NCI-H146 (cell line): ENCODE measurements at regions not wholly inside any gene's neighbourhood (a gene's known extent, or its start where the extent isn't known, plus 50 kb on each side); places are given as distances from the start of the nearest gene placed in this dataset.
"Not testable (repeated sequence)": the region's sequence is repeated elsewhere in the genome, so short reads cannot be mapped to it uniquely, and the experiment has no call there.

Experiments
- DNase-seq: peaks from one replicate; lab custom pipeline; 2025; lab: John Stamatoyannopoulos, UW

DNA sequence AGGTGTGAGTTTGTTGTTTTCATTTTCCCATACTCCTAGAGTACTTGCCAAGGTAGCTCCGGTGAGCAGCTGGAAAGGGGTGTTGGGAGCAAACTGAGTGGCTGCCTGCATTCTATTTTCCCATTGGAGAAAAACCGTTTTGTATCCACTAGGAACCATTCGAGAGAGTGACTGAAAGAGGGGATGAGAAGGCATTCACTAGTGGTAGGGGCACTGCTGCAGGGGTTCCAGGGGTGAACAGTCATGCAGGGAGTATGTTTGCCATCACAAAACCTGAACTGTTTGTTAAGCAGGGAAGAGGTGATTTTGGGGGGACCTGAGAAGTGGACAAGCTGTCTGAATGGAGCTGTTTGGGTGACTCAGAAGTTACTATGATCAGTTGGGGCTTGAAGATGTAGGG, 367.5 kb upstream of the SFSWAP start:
- DNase-seq: not testable (repeated sequence)

DNA sequence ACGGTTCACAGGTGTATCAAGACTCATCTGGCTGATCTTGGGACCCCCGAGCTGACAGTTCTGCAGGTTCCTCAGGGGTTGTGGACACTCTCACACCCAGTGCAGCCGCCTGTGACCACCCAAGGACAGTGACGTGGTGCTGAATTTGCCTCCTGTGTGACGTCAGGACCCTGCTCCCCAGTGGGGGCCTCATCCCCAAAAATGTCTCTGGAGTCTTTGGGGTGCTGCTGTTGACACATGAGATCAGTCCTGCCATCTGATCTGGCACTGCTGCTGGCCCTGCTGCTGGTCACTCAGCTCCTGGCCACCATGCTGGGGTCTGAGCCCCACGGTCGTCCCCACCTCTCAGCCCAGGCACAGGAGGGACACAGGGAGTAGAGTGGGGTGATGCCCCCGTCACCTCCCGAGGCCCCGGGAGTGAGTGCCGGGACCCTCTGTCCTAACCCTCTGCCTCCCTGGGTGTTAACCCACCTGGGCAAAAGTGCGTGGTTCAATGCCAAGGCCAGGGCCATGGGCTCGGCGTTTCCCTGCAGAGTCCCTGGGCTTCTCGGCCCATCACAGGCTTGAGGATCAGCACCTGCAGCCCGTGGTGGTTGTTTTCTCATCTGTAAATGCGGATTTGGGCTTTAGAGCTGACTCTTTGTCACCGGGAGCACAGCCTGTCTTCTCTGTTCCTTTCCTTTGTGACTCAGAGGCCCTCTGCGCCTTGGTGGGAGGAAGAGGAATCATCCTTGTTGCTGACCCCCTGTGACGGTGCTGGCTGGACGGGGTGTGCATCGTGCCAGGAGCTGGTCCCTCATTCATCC, 366.0 kb upstream of the SFSWAP start:
- DNase-seq: not testable (repeated sequence)

- no peak for DNase-seq
Measured at GRCh38 chr12:131345521-131346436, 365.1 kb upstream of the SFSWAP start.

DNA sequence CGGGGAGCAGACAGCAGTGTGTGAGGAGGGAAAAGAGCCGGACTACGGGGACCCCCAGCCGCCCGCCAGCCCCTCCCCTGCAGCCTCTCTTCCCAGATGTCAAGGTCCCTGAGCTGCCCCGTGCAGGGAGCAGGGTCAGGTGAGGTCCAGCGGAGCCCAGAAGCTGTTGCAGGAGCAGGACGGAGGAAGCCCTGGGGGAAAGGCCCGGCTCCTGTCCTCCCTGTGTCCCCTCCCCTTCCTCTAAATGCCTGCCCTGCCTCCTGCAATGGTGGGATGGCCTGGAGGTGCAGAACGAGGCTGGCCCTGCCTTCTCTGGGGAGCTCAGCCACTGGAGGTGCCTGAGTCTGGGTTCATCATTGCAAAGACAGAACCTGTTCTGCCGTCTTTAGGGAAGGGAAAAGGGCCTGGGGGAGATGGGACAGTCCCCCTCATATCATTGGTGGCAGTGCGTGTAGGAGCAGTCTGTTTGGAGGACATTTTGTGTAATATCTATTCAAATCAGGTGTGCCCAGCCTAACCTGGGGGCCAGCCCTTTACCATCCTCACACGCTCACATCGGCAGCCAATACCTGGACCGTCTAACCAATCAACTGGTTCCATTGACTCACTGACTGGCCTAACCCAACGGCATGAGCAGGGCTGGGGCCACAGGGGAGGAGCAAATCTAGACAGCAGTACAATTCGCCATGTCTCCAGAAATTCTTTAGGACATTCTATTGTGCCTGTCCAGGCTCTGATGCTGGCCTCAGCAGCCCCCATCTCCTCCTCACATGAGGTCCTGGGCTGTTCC, 364.1 kb upstream of the SFSWAP start:
- no peak for DNase-seq

- DNase-seq: no peak
Measured at GRCh38 chr12:131347345-131347714, 363.6 kb upstream of the SFSWAP start.

DNA sequence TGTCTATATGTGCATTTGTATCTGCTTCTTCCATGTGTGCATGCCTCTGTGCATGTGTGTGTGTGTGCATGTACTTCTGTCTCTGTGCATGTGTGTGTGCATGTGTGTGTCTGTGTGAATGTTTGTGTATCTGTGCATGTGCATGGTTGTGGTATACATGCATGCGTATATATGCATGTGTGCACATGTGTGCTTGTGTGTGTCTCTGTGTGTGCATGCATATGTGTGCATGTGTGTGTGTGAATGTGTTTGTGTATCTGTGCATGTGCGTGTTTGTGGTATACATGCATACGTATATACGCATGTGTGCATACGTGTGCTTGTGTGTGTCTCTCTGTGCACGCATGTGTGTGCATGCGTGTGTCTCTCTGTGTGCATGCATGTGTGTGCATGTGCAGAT, 363.2 kb upstream of the SFSWAP start:
- no peak for DNase-seq

DNA sequence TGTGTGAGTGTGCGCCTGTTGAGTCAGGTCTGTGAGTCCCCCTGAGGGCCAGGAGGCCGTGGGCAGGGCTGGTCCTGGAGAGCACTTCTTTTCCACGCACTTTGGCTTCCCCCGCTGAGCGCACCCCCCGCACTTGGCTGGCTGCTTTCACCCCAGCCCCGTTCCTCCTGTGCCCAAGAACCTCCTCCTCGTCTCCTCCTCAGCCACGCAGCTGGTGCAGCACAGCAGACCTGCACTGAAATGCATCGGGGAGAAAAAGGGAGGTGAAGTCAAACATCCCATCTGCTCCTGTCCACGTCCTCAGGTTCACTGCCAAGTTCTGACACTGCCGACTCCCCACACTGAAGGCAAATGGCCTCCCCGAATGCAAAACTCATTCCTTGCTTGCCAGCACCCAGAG, 362.7 kb upstream of the SFSWAP start:
- DNase-seq: no peak

- DNase-seq: no peak
Measured at GRCh38 chr12:131348646-131349045, 362.2 kb upstream of the SFSWAP start.

- DNase-seq: no peak
Measured at GRCh38 chr12:131349397-131350127, 361.3 kb upstream of the SFSWAP start.

- DNase-seq: no peak
Measured at GRCh38 chr12:131350943-131351318, 360.0 kb upstream of the SFSWAP start.

DNA sequence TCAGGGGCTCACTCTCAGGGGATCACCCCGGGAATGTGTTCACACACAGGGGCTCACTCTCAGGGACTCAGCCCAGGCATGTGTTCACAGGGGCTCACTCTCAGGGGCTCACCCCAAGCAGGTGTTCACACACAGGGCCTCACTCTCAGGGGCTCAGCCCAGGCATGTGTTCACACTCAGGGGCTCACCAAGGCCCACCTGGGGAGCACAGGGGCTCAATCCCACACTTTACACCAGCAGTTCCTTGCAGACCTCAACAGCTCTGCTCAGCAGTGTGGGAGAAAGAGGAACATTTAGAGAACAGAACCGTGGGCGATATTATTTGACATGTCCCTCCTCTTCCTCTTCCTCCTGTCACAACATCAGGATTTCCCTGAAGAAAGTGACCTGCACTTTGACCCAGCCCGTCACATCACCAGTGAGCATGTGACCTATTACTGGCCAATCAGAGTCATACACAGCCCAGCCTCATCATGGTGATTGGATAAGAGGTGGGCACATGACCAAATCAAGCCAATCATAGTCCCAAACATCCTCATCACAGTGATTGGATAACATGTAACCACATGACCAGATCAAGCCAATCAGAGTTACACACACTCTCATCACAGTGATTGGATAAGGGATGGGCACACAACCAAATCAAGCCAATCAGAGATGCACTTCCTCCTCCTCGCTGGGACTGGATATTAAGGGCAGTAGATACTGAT, 359.4 kb upstream of the SFSWAP start:
- DNase-seq: no peak

GRCh38 chr12:131352296-131352900, 358.5 kb upstream of the SFSWAP start:
- no peak for DNase-seq

DNA sequence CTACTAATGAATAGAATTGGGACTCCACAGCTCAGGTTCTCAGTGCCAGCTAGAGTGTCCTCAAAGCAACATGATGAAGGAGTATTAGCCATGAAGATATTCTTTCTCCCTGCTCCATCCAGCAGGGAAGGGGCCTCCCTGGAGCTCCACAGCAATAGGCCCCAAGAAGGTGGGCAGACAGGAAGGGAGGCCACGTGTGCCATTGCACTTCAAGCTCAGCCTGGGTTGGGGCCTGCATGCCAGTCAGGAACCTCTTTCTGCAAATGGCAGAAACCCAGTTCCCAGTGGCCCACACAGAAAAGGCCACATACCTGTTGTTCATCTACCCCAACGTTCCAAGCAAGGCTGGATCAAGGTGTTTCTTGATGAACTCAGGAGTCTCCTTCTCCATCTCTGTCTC, 357.5 kb upstream of the SFSWAP start:
- no peak for DNase-seq

GRCh38 chr12:131353826-131354225, 357.1 kb upstream of the SFSWAP start:
- no peak for DNase-seq

GRCh38 chr12:131355361-131356245, 355.3 kb upstream of the SFSWAP start:
- no peak for DNase-seq

DNA sequence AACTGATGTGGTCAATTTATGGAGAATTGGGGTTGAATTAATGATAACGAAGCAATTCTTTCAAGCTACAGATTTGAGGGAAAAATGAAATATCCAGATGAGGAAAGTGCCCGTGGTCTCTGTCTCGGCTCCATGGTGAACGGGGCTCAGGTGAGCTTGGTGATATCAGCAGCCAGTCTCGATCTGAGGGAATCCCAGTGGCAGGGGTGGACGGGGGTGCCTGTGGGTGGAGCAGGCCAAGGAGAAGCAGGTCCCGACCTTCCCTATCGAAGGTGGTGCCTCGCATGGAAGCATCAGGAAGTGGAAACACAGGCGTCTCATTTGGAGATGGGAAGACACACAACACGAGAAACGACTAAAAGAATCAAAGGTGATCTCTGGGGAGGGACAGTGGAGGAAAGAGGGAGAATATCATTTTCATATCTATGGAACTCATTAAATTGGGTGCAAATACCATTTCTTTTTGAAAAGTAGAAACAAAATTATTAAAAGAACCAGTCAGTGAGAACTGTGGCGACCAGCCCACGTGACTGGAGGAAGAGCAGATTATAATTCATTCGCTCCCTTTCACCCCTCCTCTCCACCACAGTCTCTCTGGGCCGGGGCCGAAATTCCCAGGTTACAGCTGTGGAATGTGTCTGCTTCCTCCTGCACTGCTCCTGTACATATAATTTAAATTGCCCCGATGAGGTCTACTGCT, 354.3 kb upstream of the SFSWAP start:
- DNase-seq: no peak

DNA sequence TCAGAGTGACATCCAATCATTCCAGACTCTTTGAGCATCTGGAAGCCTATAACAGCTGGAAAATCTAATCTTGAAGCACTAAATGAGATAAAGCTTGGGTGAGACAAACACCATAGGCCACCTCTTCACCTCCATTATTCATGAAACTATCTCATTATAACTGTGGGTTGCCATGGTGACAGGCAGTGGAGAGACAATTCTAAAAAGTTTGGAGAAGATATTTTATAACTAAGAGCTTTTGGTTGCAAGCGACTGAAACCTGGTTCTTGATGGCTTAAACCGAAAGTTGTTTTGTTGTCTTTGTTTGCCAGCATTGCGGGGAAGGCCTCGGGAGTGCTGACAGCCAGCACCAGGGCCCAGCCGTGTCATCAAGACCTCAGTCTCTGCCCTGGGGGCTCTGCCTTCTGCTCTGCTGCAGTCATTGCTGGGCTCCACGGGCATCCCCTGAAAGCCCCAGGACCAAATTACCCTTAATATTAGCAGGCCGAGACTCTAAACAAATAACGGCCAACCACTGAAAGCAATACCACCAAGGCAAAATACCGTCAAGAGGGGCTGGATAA, 353.6 kb upstream of the SFSWAP start:
- no peak for DNase-seq

- no peak for DNase-seq
Measured at GRCh38 chr12:131357920-131358319, 353.0 kb upstream of the SFSWAP start.
